ENCODE measurements at regions not wholly inside any gene's neighbourhood (a gene's known extent, or its start where the extent isn't known, plus 50 kb on each side); places are given as distances from the start of the nearest gene placed in this dataset.

GRCh38 chr6:73898599-73898998 lies 202.6 kb downstream of the CD109 start:
- no peak for TF ChIP-seq BRF2 (IDR thresholded peaks at IDR 0.05; ENCODE audit: borderline replicate concordance, insufficient read depth, insufficient read length)
- no peak for TF ChIP-seq PKNOX1 (IDR thresholded peaks at IDR 0.05)
- TF ChIP-seq U2AF1 (optimal IDR thresholded peaks at IDR 0.05; ENCODE audit: low read depth, low read length): no peak
- no peak for TF ChIP-seq RAD21 (CRISPR knock-in tag; conservative IDR thresholded peaks at IDR 0.05 in 1 of 2, IDR thresholded peaks at IDR 0.05 in 1 of 2)
- TF ChIP-seq, protein P1, sequence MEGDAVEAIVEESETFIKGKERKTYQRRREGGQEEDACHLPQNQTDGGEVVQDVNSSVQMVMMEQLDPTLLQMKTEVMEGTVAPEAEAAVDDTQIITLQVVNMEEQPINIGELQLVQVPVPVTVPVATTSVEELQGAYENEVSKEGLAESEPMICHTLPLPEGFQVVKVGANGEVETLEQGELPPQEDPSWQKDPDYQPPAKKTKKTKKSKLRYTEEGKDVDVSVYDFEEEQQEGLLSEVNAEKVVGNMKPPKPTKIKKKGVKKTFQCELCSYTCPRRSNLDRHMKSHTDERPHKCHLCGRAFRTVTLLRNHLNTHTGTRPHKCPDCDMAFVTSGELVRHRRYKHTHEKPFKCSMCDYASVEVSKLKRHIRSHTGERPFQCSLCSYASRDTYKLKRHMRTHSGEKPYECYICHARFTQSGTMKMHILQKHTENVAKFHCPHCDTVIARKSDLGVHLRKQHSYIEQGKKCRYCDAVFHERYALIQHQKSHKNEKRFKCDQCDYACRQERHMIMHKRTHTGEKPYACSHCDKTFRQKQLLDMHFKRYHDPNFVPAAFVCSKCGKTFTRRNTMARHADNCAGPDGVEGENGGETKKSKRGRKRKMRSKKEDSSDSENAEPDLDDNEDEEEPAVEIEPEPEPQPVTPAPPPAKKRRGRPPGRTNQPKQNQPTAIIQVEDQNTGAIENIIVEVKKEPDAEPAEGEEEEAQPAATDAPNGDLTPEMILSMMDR (IDR thresholded peaks at IDR 0.05 in 2 of 3, conservative IDR thresholded peaks at IDR 0.05 in 1 of 3; ENCODE audit: insufficient read depth in 2 of 3, low read depth in 1 of 3, low read length in 3 of 3): no peak
- TF ChIP-seq THAP7 (CRISPR knock-in tag; IDR thresholded peaks at IDR 0.05): no peak
- TF ChIP-seq NR2C2 (CRISPR knock-in tag; IDR thresholded peaks at IDR 0.05): no peak
- no peak for TF ChIP-seq NR2C2 (tag; IDR thresholded peaks at IDR 0.05)
- TF ChIP-seq SRSF7 (optimal IDR thresholded peaks at IDR 0.05; ENCODE audit: low read depth, low read length): no peak
- no peak for TF ChIP-seq ZNF274 (IDR thresholded peaks at IDR 0.05; ENCODE audit: borderline replicate concordance, low read depth, low read length)
- TF ChIP-seq POLR2A (conservative IDR thresholded peaks at IDR 0.05): no peak
- no peak for TF ChIP-seq ZNF695 (CRISPR knock-in tag; IDR thresholded peaks at IDR 0.05)
- TF ChIP-seq, protein P2, sequence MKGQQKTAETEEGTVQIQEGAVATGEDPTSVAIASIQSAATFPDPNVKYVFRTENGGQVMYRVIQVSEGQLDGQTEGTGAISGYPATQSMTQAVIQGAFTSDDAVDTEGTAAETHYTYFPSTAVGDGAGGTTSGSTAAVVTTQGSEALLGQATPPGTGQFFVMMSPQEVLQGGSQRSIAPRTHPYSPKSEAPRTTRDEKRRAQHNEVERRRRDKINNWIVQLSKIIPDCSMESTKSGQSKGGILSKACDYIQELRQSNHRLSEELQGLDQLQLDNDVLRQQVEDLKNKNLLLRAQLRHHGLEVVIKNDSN (CRISPR knock-in tag; IDR thresholded peaks at IDR 0.05): no peak
- no peak for TF ChIP-seq ZZZ3 (IDR thresholded peaks at IDR 0.05)
- TF ChIP-seq CREM (IDR thresholded peaks at IDR 0.05; ENCODE audit: low read depth): no peak

All from K562 (cell line).